K562 (cell line): ENCODE measurements at regions not wholly inside any gene's neighbourhood (a gene's known extent, or its start where the extent isn't known, plus 50 kb on each side); places are given as distances from the start of the nearest gene placed in this dataset.

Source experiments
- KDM4B ChIP-seq, 2 experiments: fragments of 450-650 bp in 1 of 2; sonication (generic) in 1 of 2; IDR thresholded peaks; 2 replicates each; pipeline ENCODE4 v1.6.1; 2016 to 2017; ENCODE audit warnings: borderline replicate concordance in 2 of 2, antibody characterized with exemption in 1 of 2, low read depth in 1 of 2, mild to moderate bottlenecking in 1 of 2
- MAX ChIP-seq: sonication (generic); formaldehyde crosslinking; IDR thresholded peaks from 2 replicates; pipeline ENCODE4 v1.9.0; 2022; ENCODE audit warnings: mild to moderate bottlenecking, missing genetic modification reagents
- NBN ChIP-seq: fragments of 450-650 bp; IDR thresholded peaks from 2 replicates; pipeline ENCODE4 v1.6.1; 2016; ENCODE audit warnings: low read depth, mild to moderate bottlenecking

GRCh38 chr20:11792568-11792953, 125.1 kb upstream of the BTBD3 start:
- TF ChIP-seq MAX (CRISPR knock-in tag), result no peak
- TF ChIP-seq KDM4B (IDR thresholded peaks at IDR 0.05; ENCODE audit: borderline replicate concordance in 2 of 2, low read depth in 1 of 2), result no peak
- TF ChIP-seq NBN, result no peak
